Body of pancreas (tissue), 4 donors: ENCODE measurements at regions not wholly inside any gene's neighbourhood (a gene's known extent, or its start where the extent isn't known, plus 50 kb on each side); places are given as distances from the start of the nearest gene placed in this dataset.

Experiments
- ATAC-seq: fragments of 150-250 bp; one replicate; pipeline ENCODE4 v1.9.1; 2016
- DNase-seq, 4 donors: peaks; one replicate each; pipeline ENCODE4 v3.0.0-alpha.2; 2019
- H3K27ac ChIP-seq, 4 donors: fragments of 200-600 bp; sonication (generic); 1 replicate in 3 of 4; 2 replicates in 1 of 4; pipeline versions ENCODE4 v1.5.1 to v1.6.1; 2016 to 2019; ENCODE audit warnings: mild to moderate bottlenecking in 1 of 4, mixed read lengths in 1 of 4, moderate library complexity in 1 of 4
- H3K27me3 ChIP-seq, 2 donors: fragments of 200-600 bp; sonication (generic); one replicate each; pipeline ENCODE4 v1.6.0; 2016; ENCODE audit warnings: mild to moderate bottlenecking in 1 of 2
- H3K36me3 ChIP-seq, 2 donors: fragments of 200-600 bp; sonication (generic); replicated peaks in 1 of 2; 2 replicates each; pipeline ENCODE4 v1.5.1; 2016; ENCODE audit warnings: low read depth in 2 of 2; ENCODE audit not compliant: insufficient read depth in 1 of 2
- H3K4me1 ChIP-seq: fragments of 200-600 bp; sonication (generic); one replicate; pipeline ENCODE4 v1.6.0; 2016
- H3K4me3 ChIP-seq, 2 donors: fragments of 200-600 bp; sonication (generic); 1 replicate in 1 of 2; 2 replicates in 1 of 2; pipeline ENCODE4 v1.5.1; 2016 to 2019
- H3K9me3 ChIP-seq, 3 donors: fragments of 200-600 bp; sonication (generic); 1 replicate in 2 of 3; 2 replicates in 1 of 3; pipeline ENCODE4 v1.5.1; 2016
- CTCF ChIP-seq, 7 experiments: fragments of 450-650 bp in 4 of 7; fragments of 200-600 bp in 3 of 7; sonication (generic) in 3 of 7; IDR thresholded peaks; one replicate each; pipeline ENCODE4 v1.5.1; 2016 to 2019; ENCODE audit warnings: antibody characterized with exemption in 7 of 7
- POLR2A ChIP-seq, 3 donors: fragments of 450-650 bp; IDR thresholded peaks; one replicate each; pipeline ENCODE4 v1.6.1; 2016; ENCODE audit warnings: antibody characterized with exemption in 3 of 3, mild to moderate bottlenecking in 2 of 3
- WGBS, 2 donors: methylation state at CpG; one replicate each; pipeline ENCODE4 v1.1.5; 2017; 5-methylcytosine and 5-hydroxymethylcytosine counted together
- intact Hi-C: fragments of 100-400 bp; cut with DNase I; formaldehyde crosslinking; loops from one replicate; pipeline ENCODE4 v1.15.1; 2023

GRCh38 chr12:24480766-24481449 lies 468.0 kb downstream of the BCAT1 start:
- DNase-seq: no peak
- intact Hi-C loops: no loop called here

GRCh38 chr12:24479131-24479530 lies 469.8 kb downstream of the BCAT1 start:
- Histone ChIP-seq H3K9me3 (no peaks in the 10 kb centered on the region), H3K27ac (no peak overlapping the region), H3K4me1 (no peaks in the 10 kb centered on the region), H3K36me3 (no peaks in the 10 kb centered on the region), H3K27me3 (no peaks in the 10 kb centered on the region), H3K4me3 (no peak overlapping the region)
- ATAC-seq (no peak), DNase-seq (no peak)
- intact Hi-C loops: no loop called here
- TF ChIP-seq CTCF (IDR thresholded peaks at IDR 0.05) (no peak), POLR2A (IDR thresholded peaks at IDR 0.05) (no peak)
- 58 to 66% methylated on average over 5 of the region's 5 CpGs for WGBS, 2 donors

More at GRCh38 chr12:24480766-24481449, 468.0 kb downstream of the BCAT1 start:
- H3K27ac ChIP-seq: no peak overlapping the region
- no peak for ATAC-seq
- no peaks in the 10 kb centered on the region for H3K4me1 ChIP-seq
- TF ChIP-seq CTCF (IDR thresholded peaks at IDR 0.05): no peak
- TF ChIP-seq POLR2A (IDR thresholded peaks at IDR 0.05): no peak
- H3K27me3 ChIP-seq: no peaks in the 10 kb centered on the region
- H3K36me3 ChIP-seq: no peaks in the 10 kb centered on the region
- H3K9me3 ChIP-seq: no peaks in the 10 kb centered on the region
- no peak overlapping the region for H3K4me3 ChIP-seq
- 55 to 67% methylated on average over 5 of the region's 5 CpGs for WGBS, 2 donors

- intact Hi-C loops: no loop called here
- TF ChIP-seq POLR2A (IDR thresholded peaks at IDR 0.05): no peak
- TF ChIP-seq CTCF (IDR thresholded peaks at IDR 0.05): no peak
- Histone ChIP-seq H3K4me1 (no peaks in the 10 kb centered on the region), H3K36me3 (no peaks in the 10 kb centered on the region), H3K27ac (no peak overlapping the region), H3K4me3 (no peak overlapping the region), H3K9me3 (no peaks in the 10 kb centered on the region), H3K27me3 (no peaks in the 10 kb centered on the region)
- WGBS, 2 donors: 54 to 56% methylated on average over 1 of the region's 1 CpG
- ATAC-seq (no peak), DNase-seq (no peak)
Observed at GRCh38 chr12:24478254-24478653, 470.6 kb downstream of the BCAT1 start.

GRCh38 chr12:24476310-24476709 lies 472.6 kb downstream of the BCAT1 start:
- ATAC-seq (no peak), DNase-seq (no peak)
- Histone ChIP-seq H3K9me3 (no peaks in the 10 kb centered on the region), H3K4me3 (no peak overlapping the region), H3K27me3 (no peaks in the 10 kb centered on the region), H3K4me1 (no peaks in the 10 kb centered on the region), H3K27ac (no peak overlapping the region), H3K36me3 (no peaks in the 10 kb centered on the region)
- intact Hi-C loops: no loop called here
- WGBS, 2 donors: 69 to 74% methylated on average over 6 of the region's 6 CpGs
- TF ChIP-seq CTCF (IDR thresholded peaks at IDR 0.05) (no peak), POLR2A (IDR thresholded peaks at IDR 0.05) (no peak)

DNA sequence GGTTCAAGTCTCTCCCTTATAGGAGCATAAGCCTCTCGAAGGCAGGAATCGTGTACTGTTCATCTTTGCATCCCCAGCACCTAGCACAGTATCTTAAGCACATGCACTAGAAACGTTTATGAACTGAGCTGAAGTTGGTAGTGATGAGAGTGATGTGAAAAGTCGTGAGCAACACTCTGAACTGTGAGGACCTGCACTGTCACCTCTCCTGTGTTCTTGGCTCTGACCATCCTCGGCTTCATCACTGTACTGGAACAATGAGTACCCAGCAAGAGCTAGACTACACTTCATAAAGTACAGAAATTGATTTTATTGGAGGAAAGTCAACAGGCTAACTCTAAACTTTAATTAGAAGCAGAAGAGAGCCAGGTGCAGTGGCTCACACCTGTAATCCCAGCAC lies 473.6 kb downstream of the BCAT1 start:
- Histone ChIP-seq H3K27ac (no peak overlapping the region), H3K4me1 (no peaks in the 10 kb centered on the region), H3K9me3 (no peaks in the 10 kb centered on the region), H3K36me3 (no peaks in the 10 kb centered on the region), H3K27me3 (no peaks in the 10 kb centered on the region), H3K4me3 (no peak overlapping the region)
- intact Hi-C loops: no loop called here
- DNase-seq (no peak), ATAC-seq (no peak)
- TF ChIP-seq POLR2A (IDR thresholded peaks at IDR 0.05): no peak
- TF ChIP-seq CTCF (IDR thresholded peaks at IDR 0.05): no peak
- WGBS, 2 donors: 63 to 76% methylated on average over 5 of the region's 5 CpGs
